NCI-H1694 treated with DMSO at 0.1 percent for 48 hours (cell line): ENCODE measurements at regions not wholly inside any gene's neighbourhood (a gene's known extent, or its start where the extent isn't known, plus 50 kb on each side); places are given as distances from the start of the nearest gene placed in this dataset.

Experiments used
- DNase-seq: peaks from one replicate; lab custom pipeline; 2025; lab: John Stamatoyannopoulos, UW

- no peak for DNase-seq
Measured at GRCh38 chr3:4029135-4029534, 229.9 kb downstream of the LRRN1 start.

GRCh38 chr3:4030624-4031023, 231.4 kb downstream of the LRRN1 start:
- no peak for DNase-seq

- no peak for DNase-seq
Measured at GRCh38 chr3:4033296-4033695, 234.1 kb downstream of the LRRN1 start.

DNA sequence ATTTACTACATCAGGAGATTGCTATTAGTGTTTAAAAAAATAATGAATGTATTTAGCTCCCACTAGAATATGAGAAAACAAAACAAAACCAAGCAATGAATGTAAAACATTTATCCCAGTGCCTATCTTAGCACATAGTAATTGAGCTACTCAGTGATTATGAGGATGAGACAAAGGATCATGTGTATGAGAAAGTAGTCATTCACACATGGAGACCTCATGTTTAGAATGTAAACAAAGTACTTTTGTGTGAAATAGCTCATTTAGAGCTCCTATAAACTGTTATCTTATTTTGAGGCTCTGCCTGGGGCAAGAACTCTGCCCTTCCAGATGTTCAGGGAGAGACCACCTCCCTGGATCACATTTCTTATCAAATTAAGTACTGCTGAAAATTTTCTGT, 236.8 kb downstream of the LRRN1 start:
- DNase-seq: no peak

- no peak for DNase-seq
Measured at GRCh38 chr3:4038351-4038750, 239.1 kb downstream of the LRRN1 start.

- DNase-seq: no peak
Measured at GRCh38 chr3:4042070-4042469, 242.8 kb downstream of the LRRN1 start.

GRCh38 chr3:4042869-4043268, 243.6 kb downstream of the LRRN1 start:
- no peak for DNase-seq

GRCh38 chr3:4043867-4044575, 244.8 kb downstream of the LRRN1 start:
- no peak for DNase-seq

DNA sequence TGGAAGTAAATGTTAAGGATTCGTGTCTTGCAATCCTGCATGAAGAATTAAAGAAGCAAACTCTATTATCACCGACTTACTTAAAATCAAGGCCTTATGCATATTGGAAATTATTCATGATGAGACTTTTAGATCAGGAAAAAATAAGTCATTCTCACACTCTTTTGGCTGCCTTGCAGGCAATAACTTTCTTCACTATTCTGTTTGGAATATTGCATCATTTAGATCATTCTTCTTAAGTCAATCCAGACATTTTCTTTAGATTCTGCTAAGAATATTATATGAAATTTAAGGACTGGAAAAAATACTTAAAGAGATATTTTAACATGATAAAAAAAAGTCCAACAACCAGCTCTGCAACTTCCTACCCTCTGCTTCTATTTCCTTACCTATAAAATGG, 245.4 kb downstream of the LRRN1 start:
- no peak for DNase-seq

GRCh38 chr3:4045756-4046155, 246.5 kb downstream of the LRRN1 start:
- DNase-seq: no peak

DNA sequence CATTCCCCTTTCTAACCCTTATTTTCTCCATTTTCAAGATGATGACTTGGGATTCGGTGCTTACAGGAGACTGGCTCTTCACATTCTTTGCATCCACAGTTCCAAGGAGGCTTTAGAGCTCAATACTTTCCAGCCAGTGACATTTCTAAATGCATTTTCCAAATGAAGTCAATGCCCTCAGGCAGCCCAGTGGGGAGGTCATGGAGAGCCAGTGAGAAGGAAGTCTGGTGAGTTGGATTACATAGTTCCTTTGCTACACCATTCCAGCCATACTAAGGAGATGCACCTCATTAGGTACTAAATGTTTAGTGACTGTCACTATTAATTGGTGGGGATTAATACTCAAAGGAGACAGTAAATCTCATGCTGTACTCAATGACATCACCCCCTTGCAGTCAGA, 248.1 kb downstream of the LRRN1 start:
- no peak for DNase-seq

DNA sequence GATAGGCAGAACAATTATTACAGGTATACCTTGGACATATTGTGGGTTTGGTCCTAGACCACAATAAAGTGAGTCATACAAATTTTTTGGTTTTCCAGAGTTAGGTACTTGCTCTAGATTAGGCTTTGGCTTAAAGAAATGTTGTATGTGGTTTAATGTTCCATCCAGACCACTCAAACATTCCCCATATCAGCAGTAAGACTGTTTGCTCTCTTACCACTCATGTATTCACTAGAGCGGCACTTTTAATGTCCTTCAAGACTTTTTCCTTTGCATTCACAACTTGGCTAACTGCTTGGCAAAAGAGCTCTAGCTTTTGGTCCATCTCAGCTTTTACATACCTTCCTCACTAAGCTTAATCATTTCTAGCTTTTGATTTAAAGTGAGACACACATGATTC, 250.5 kb upstream of the SETMAR start:
- no peak for DNase-seq

- no peak for DNase-seq
Measured at GRCh38 chr3:4053975-4054374, 249.2 kb upstream of the SETMAR start.

GRCh38 chr3:4060064-4060463, 243.1 kb upstream of the SETMAR start:
- no peak for DNase-seq

DNA sequence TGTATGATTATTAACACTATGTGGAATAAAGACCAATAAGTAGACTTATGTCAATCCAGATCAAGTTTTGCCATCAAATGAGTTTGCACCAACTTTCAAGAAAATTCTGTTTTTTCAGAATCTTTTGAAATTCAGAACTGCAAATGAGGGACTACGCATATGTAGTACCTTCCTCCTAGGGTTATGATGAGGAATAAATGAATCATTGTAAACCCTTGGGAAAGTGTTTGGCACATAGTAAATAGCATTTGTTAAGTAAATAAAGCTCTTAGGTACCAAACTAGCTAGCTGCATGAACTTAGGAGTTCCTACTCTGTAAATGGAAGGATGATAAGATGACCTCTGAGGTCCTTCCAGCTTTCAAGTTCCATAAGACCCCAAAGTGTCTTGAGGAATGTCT, 242.6 kb upstream of the SETMAR start:
- DNase-seq: no peak

DNA sequence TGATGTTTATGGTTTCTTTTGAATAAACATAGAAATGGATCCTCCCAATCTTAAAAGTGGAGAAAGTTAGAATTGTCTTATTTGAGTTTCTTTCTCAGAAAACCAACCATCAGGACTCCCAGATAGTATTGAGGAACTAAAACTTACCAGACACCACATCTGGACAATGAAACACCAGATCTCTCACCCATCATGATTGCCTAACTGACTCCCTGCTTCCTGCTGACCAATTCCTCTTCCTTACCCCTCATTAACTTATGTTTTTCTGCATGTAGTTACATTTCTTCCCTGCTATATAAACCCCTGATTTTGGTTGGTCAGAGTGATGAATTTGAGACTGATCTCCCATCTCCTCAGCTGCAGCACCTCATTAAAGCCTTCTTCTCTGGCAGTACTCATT, 242.0 kb upstream of the SETMAR start:
- no peak for DNase-seq

DNA sequence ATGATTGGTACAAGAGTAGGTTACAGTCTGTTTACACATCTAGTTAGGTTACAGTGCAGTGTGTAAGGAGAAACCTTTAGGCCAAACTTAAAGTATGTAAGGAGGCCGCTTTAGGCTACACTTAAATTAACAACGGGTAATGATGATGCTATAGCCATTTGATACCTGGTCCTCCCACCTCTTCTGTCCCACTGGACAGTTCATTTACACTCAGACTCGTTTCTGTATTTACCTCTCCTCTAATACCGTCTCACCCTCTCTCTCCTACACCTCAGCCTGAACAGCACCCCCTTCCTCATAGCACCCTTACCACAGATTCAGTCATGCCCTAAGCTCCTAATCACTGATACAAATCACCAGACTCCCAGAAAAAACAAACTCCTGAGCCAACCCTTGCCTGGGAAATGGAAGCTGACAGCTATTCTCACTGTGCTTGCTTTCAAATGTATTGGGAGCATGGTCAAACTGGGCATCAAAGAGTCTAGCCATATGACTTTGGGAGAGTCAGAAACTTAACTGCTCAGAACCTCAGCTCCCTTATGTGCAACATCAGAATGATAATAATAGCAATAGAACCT, 241.3 kb upstream of the SETMAR start:
- DNase-seq: no peak

- DNase-seq: no peak
Measured at GRCh38 chr3:4062621-4063020, 240.5 kb upstream of the SETMAR start.

DNA sequence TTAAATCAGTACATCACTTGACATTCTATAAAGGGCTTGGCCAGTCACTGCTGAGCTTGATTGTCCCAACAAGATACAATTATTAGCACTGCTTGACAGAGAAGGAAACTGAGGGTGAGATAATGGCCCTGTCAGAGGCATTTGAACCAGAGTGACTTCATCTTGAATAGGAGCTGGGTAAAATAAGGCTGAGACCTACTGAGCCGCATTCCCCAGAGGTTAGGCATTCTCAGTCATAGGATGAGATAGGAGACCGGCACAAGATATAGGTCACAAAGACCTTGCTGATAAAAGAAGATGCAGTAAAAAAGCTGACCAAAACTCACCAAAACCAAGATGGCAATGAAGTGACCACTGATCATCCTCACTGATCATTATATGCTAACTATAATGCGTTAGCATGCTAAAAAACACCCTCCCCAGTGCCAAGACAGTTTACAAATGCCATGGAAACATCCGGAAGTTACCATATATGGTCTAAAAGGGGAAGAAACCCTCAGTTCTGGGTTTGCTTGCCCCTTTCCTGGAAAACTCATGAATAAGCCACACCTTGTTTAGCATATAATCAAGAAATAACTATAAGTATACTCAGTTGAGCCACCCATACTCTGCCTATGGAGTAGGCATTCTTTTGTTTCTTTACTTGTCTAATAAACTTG, 239.1 kb upstream of the SETMAR start:
- DNase-seq: no peak

- no peak for DNase-seq
Measured at GRCh38 chr3:4065085-4065484, 238.1 kb upstream of the SETMAR start.

DNA sequence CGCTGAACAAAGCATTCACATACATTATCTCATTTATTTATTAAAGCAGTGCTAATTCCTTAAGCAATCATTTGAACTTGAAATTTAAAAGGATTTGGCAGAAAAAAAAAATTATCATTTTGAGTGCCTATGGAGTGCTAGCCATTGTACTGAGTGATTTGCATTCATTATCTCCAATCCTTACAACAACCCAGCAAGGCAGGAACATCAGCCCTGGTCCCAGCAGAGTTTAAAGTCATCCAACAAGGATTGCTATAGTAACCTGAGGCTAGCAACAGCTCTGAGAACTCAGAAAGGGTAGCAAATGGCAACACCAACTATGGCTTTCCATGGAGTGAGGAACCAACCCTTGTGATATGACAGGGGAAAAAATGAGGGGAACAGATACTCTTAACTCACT, 237.6 kb upstream of the SETMAR start:
- no peak for DNase-seq

DNA sequence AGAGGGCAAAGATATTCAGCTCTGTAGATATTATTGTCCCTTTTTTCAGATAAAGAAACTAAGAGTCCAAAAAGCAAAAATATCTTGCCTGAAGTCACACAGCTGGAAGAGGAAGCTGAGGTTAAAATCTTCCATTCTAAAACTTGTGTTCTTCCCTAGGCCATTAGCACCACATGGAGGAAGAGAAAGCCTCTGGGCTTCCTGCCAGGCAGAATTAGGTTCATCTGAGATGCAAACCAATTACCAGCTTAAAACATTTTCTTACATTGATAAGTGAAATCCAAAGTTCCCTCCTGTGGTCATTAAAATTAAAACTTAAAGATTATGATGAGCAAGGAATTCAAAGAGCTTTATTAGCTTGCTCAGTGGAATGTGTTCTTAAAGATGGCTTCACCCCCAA, 235.3 kb upstream of the SETMAR start:
- no peak for DNase-seq

DNA sequence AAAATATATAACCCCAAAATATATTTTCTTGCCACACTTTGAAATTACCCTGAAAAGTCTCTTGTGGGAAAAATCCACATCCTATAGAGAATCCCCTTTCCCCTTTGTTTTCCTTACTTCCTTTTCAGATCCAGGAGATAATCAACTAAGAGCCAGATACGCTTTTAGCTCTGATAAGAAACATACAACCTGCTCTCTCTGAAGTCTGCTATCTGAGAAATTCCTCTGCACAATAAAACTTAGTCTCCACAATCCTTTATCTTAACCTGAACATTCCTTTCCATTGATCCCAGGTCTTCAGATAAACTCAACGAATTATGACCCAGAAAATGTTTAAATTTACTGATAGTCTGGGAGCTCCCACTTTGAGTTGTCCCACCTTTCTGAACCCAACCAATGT, 233.4 kb upstream of the SETMAR start:
- no peak for DNase-seq
